ENCODE measurements at regions not wholly inside any gene's neighbourhood (a gene's known extent, or its start where the extent isn't known, plus 50 kb on each side); places are given as distances from the start of the nearest gene placed in this dataset.
"Not testable (repeated sequence)": the region's sequence is repeated elsewhere in the genome, so short reads cannot be mapped to it uniquely, and the experiment has no call there.

DNA sequence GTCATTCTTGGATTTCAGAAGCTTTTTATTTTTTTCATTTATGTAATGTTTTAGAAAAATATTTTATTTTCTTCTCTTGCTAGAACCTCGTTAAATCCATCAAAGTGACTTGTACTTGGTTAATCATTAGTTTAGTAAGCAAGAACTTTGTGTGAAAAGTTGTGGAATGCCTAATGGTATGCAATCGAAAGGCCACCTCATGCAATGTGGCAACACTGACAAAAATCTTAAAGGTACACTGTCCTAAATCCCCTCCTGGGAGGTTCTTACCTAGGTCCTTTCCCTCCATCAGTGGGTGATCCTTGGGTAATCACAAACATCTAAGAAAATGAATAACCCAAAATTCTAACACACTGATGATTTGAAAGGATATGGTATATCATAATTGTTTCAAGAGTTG lies 304.2 kb downstream of the DNAH5 start:
- no peak for DNase-seq (ENCODE audit: low spot score)

DNA sequence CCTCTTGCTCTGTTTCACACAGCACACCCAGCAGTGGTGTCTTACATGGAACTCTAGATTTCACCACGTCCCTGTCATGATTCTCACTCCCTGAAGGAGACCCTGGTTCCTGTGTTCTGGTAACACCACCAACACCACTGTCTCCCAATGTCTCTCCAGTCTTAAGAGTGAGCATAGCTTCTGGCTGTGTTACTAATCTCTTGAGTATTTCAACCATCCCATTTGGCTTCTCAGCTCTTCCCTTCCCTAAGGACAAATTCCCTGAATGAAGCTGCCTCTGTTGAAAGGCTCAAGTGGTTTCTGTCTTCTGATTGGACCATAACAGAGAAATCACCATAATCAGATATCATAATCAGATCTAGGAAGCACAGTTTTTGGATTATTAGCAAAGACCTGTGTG lies 311.8 kb downstream of the DNAH5 start:
- no peak for DNase-seq (ENCODE audit: low spot score)

DNA sequence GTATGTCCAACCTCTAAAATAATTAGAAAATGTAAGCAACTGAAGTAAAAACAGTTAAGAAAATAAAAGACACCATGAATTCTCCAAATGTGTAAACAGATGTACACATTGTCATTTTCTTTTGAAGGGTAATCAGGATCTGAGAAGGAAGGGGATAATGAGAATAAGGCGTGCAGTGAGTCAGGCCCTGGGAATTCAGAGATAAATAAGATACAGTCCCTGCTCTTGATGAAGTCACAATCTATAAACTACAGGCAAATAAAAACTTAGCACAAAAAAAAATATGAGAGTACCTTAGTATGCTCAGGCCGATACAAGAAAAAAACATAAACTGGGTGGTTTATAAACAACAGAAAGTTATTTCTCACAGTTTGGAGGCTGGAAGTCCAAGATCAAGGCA lies 315.3 kb downstream of the DNAH5 start:
- no peak for DNase-seq (ENCODE audit: low spot score)

GRCh38 chr5:13627673-13628454 lies 316.6 kb downstream of the DNAH5 start:
- DNase-seq (ENCODE audit: low spot score): no peak

GRCh38 chr5:13625616-13626198 lies 318.8 kb downstream of the DNAH5 start:
- DNase-seq (ENCODE audit: low spot score): no peak

GRCh38 chr5:13624283-13625074 lies 320.0 kb downstream of the DNAH5 start:
- no peak for DNase-seq (ENCODE audit: low spot score)

GRCh38 chr5:13613621-13614020 lies 330.9 kb downstream of the DNAH5 start:
- no peak for DNase-seq (ENCODE audit: low spot score)

GRCh38 chr5:13611604-13612003 lies 332.9 kb downstream of the DNAH5 start:
- DNase-seq (ENCODE audit: low spot score): no peak

DNA sequence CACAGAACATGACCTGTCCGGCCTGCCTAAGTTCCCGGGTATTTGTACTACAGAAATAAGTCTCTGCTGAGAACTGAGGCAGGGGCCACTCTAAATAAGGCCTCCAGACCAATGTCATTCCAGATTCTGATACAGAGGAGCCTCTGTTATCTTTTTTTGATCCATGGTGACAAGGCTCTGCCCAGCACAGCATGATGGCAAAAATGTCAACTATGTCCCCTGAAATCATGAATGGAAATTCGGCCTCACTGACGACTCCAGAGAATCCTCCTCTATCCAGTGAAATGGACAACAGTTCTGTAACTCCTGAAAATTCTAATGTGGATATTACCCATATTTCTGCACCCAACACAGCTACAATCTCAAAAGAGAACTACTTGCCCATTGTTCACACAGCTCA lies 335.0 kb downstream of the DNAH5 start:
- no peak for DNase-seq (ENCODE audit: low spot score)

- no peak for DNase-seq (ENCODE audit: low spot score)
Observed at GRCh38 chr5:13606051-13606450, 338.4 kb downstream of the DNAH5 start.

- no peak for DNase-seq (ENCODE audit: low spot score)
Observed at GRCh38 chr5:13601112-13601511, 343.4 kb downstream of the DNAH5 start.

- no peak for DNase-seq (ENCODE audit: low spot score)
Observed at GRCh38 chr5:13595978-13596377, 348.5 kb downstream of the DNAH5 start.

- DNase-seq (ENCODE audit: low spot score): no peak
Observed at GRCh38 chr5:13591621-13592020, 352.9 kb downstream of the DNAH5 start.

- DNase-seq (ENCODE audit: low spot score): no peak
Observed at GRCh38 chr5:13585324-13585723, 359.2 kb downstream of the DNAH5 start.

GRCh38 chr5:13581914-13582313 lies 362.6 kb downstream of the DNAH5 start:
- no peak for DNase-seq (ENCODE audit: low spot score)

GRCh38 chr5:13581132-13581531 lies 363.4 kb downstream of the DNAH5 start:
- DNase-seq (ENCODE audit: low spot score): no peak

GRCh38 chr5:13580058-13580457 lies 364.4 kb downstream of the DNAH5 start:
- DNase-seq (ENCODE audit: low spot score): no peak

DNA sequence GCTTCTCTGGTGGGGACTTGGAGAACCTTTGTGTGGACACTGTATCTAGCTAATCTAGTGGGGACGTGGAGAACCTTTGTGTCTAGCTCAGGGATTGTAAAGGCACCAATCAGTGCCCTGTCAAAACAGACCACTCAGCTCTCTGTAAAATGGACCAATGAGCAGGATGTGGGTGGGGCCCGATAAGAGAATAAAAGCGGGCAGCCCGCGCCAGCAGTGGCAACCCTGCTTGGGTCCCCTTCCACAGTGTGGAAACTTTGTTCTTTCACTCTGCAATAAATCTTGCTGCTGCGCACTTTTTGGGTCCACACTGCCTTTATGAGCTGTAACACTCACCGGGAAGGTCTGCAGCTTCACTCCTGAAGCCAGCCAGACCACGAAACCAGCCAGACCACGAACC lies 365.4 kb downstream of the DNAH5 start:
- not testable (repeated sequence) for DNase-seq (ENCODE audit: low spot score)

GRCh38 chr5:13578311-13579039 lies 366.0 kb downstream of the DNAH5 start:
- DNase-seq (ENCODE audit: low spot score): not testable (repeated sequence)

- DNase-seq (ENCODE audit: low spot score): no peak
Observed at GRCh38 chr5:13574574-13574973, 369.9 kb downstream of the DNAH5 start.

- DNase-seq (ENCODE audit: low spot score): no peak
Observed at GRCh38 chr5:13572163-13572562, 372.3 kb downstream of the DNAH5 start.

- no peak for DNase-seq (ENCODE audit: low spot score)
Observed at GRCh38 chr5:13569090-13569715, 375.3 kb downstream of the DNAH5 start.

Measured in activated CD4-positive, alpha-beta T cell treated with anti-CD3 and anti-CD28 coated beads, Interleukin-2, Interleukin-4, amounts not matched to agents 100 ng/mL and 50 ng/mL, durations not matched to agents 16 hours and 8 hours (primary cell).